ENCODE measurements at regions not wholly inside any gene's neighbourhood (a gene's known extent, or its start where the extent isn't known, plus 50 kb on each side); places are given as distances from the start of the nearest gene placed in this dataset.
"Not testable (repeated sequence)": the region's sequence is repeated elsewhere in the genome, so short reads cannot be mapped to it uniquely, and the experiment has no call there.

DNA sequence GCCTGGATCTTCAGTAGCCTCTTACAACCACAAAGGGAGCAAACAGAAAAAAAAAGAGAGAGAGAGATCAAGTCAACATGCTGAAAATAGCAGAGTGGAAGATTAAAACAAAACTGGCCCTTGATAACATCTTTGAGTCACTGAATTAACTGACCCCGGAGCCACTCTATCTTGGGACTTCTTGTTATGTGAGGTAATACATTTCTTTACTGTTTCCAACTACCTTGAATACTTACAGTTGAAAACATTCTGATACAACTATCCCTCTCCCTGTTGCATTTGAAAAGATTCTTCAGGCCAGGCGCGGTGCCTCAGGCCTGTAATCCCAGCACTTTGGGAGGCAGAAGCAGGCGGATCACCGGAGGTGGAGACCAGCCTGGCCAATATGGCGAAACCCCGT lies 208.1 kb downstream of the MEMO1 start:
- WGBS = 96% methylated on average over 7 of the region's 7 CpGs
- DNase-seq (ENCODE audit: low spot score in 2 of 2) = no peak
- Histone ChIP-seq H3K27ac (no peak overlapping the region), H3K4me1 (no peaks in the 10 kb centered on the region), H3K4me3 (no peak overlapping the region), H3K36me3 (no peaks in the 10 kb centered on the region), H3K9me3 (no peaks in the 10 kb centered on the region), H3K27me3 (peaks cover 4% of the 10 kb centered on the region)
- no peak for TF ChIP-seq POLR2AphosphoS5 (IDR thresholded peaks at IDR 0.05)
- no peak for TF ChIP-seq EP300 (IDR thresholded peaks at IDR 0.05)
- TF ChIP-seq, protein P1, sequence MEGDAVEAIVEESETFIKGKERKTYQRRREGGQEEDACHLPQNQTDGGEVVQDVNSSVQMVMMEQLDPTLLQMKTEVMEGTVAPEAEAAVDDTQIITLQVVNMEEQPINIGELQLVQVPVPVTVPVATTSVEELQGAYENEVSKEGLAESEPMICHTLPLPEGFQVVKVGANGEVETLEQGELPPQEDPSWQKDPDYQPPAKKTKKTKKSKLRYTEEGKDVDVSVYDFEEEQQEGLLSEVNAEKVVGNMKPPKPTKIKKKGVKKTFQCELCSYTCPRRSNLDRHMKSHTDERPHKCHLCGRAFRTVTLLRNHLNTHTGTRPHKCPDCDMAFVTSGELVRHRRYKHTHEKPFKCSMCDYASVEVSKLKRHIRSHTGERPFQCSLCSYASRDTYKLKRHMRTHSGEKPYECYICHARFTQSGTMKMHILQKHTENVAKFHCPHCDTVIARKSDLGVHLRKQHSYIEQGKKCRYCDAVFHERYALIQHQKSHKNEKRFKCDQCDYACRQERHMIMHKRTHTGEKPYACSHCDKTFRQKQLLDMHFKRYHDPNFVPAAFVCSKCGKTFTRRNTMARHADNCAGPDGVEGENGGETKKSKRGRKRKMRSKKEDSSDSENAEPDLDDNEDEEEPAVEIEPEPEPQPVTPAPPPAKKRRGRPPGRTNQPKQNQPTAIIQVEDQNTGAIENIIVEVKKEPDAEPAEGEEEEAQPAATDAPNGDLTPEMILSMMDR (IDR thresholded peaks at IDR 0.05) = no peak
- TF ChIP-seq POLR2A (IDR thresholded peaks at IDR 0.05) = no peak

- not testable (repeated sequence) for H3K4me1 ChIP-seq; H3K9me3 ChIP-seq; H3K4me3 ChIP-seq; H3K27ac ChIP-seq; H3K27me3 ChIP-seq; H3K36me3 ChIP-seq; DNase-seq (ENCODE audit: low spot score in 2 of 2)
- 89% methylated on average over 4 of the region's 4 CpGs for WGBS
Observed at GRCh38 chr2:31799282-31799681, 211.5 kb downstream of the MEMO1 start.

- WGBS = 91% methylated on average over 4 of the region's 4 CpGs
- Histone ChIP-seq H3K27ac (no peak overlapping the region), H3K27me3 (no peaks in the 10 kb centered on the region), H3K36me3 (no peaks in the 10 kb centered on the region), H3K9me3 (peaks cover 6% of the 10 kb centered on the region), H3K4me3 (no peak overlapping the region), H3K4me1 (no peaks in the 10 kb centered on the region)
- TF ChIP-seq POLR2A (IDR thresholded peaks at IDR 0.05) (no peak), POLR2AphosphoS5 (IDR thresholded peaks at IDR 0.05) (no peak), EP300 (IDR thresholded peaks at IDR 0.05) (no peak)
- TF ChIP-seq, protein P1 (IDR thresholded peaks at IDR 0.05) = no peak
- no peak for DNase-seq (ENCODE audit: low spot score in 2 of 2)
Observed at GRCh38 chr2:31788273-31788672, 207.5 kb upstream of the SRD5A2 start.

DNA sequence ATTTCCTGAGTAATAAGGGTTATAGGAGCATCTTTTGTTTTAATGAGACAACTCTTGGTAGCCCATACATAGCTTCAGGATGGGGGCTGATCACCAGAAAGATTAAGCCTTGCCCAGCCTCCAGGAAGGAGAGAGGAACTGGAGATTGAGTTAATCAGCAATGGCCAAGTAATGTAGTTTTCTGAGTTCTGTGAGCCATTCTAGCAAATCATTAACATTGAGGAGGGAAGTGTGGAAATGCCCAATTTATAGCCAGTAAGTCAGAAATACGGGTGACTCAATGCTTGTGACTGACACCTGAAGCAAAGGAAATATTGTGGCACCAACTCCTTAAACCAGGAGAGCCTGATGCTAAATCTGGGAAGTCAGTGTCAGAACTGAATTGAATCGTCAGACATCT lies 205.1 kb upstream of the SRD5A2 start:
- DNase-seq (ENCODE audit: low spot score in 2 of 2) = no peak
- TF ChIP-seq POLR2A (IDR thresholded peaks at IDR 0.05) = no peak
- TF ChIP-seq POLR2AphosphoS5 (IDR thresholded peaks at IDR 0.05) = no peak
- no peak for TF ChIP-seq EP300 (IDR thresholded peaks at IDR 0.05)
- TF ChIP-seq, protein P1 (IDR thresholded peaks at IDR 0.05) = no peak
- Histone ChIP-seq H3K27me3 (no peaks in the 10 kb centered on the region), H3K27ac (no peak overlapping the region), H3K4me1 (no peaks in the 10 kb centered on the region), H3K9me3 (peaks cover 9% of the 10 kb centered on the region), H3K36me3 (no peaks in the 10 kb centered on the region), H3K4me3 (no peak overlapping the region)
- WGBS = 86% methylated on average over 2 of the region's 2 CpGs

- TF ChIP-seq POLR2AphosphoS5 (IDR thresholded peaks at IDR 0.05) = no peak
- TF ChIP-seq, protein P1 (IDR thresholded peaks at IDR 0.05) = no peak
- TF ChIP-seq EP300 (IDR thresholded peaks at IDR 0.05) = no peak
- TF ChIP-seq POLR2A (IDR thresholded peaks at IDR 0.05) = no peak
- Histone ChIP-seq H3K27ac (no peak overlapping the region), H3K27me3 (no peaks in the 10 kb centered on the region), H3K4me1 (no peaks in the 10 kb centered on the region), H3K9me3 (peaks cover 9% of the 10 kb centered on the region), H3K4me3 (no peak overlapping the region), H3K36me3 (no peaks in the 10 kb centered on the region)
- DNase-seq (ENCODE audit: low spot score in 2 of 2) = no peak
Observed at GRCh38 chr2:31784868-31785267, 204.1 kb upstream of the SRD5A2 start.

GRCh38 chr2:31783446-31784091 lies 202.8 kb upstream of the SRD5A2 start:
- not testable (repeated sequence) for H3K36me3 ChIP-seq; H3K4me1 ChIP-seq; H3K27me3 ChIP-seq; H3K9me3 ChIP-seq; DNase-seq (ENCODE audit: low spot score in 2 of 2); H3K4me3 ChIP-seq; H3K27ac ChIP-seq
- 44% methylated on average over 6 of the region's 6 CpGs for WGBS
